ENCODE measurements at regions not wholly inside any gene's neighbourhood (a gene's known extent, or its start where the extent isn't known, plus 50 kb on each side); places are given as distances from the start of the nearest gene placed in this dataset.

GRCh38 chr2:185219981-185220380 is 518.6 kb upstream of the FSIP2 start:
- TF ChIP-seq POLR2AphosphoS5 (IDR thresholded peaks at IDR 0.05) = no peak
- no peak for TF ChIP-seq CTCF (IDR thresholded peaks at IDR 0.05)
- no peak for TF ChIP-seq POLR2A (IDR thresholded peaks at IDR 0.05)
